Glomerular endothelial cell (primary cell): ENCODE measurements at regions not wholly inside any gene's neighbourhood (a gene's known extent, or its start where the extent isn't known, plus 50 kb on each side); places are given as distances from the start of the nearest gene placed in this dataset.

Experiments
- DNase-seq: peaks from one replicate; pipeline ENCODE4 v3.0.0-alpha.2; 2011; ENCODE audit warnings: low read depth, low spot score; ENCODE audit errors: extremely low read depth

- DNase-seq = no peak
These were observed 795.5 kb upstream of the CDH2 start for GRCh38 chr18:28972333-28972907.

- no peak for DNase-seq
These were observed 786.6 kb upstream of the CDH2 start for GRCh38 chr18:28963481-28963880.

- no peak for DNase-seq
These were observed 784.8 kb upstream of the CDH2 start for GRCh38 chr18:28961669-28962228.

GRCh38 chr18:28960146-28960545, 783.2 kb upstream of the CDH2 start:
- no peak for DNase-seq

GRCh38 chr18:28952339-28952738, 775.4 kb upstream of the CDH2 start:
- no peak for DNase-seq

GRCh38 chr18:28947900-28948299, 771.0 kb upstream of the CDH2 start:
- DNase-seq = no peak

- no peak for DNase-seq
These were observed 769.5 kb upstream of the CDH2 start for GRCh38 chr18:28946471-28946870.

GRCh38 chr18:28922936-28923335, 746.0 kb upstream of the CDH2 start:
- no peak for DNase-seq

GRCh38 chr18:28916456-28916855, 739.5 kb upstream of the CDH2 start:
- DNase-seq = no peak

GRCh38 chr18:28905509-28905908, 728.6 kb upstream of the CDH2 start:
- peak; percentile 18 for DNase-seq

- DNase-seq = no peak
These were observed 727.9 kb upstream of the CDH2 start for GRCh38 chr18:28904789-28905364.

- DNase-seq = no peak
These were observed 726.4 kb upstream of the CDH2 start for GRCh38 chr18:28903306-28903705.

GRCh38 chr18:28890791-28891190, 713.9 kb upstream of the CDH2 start:
- no peak for DNase-seq

- no peak for DNase-seq
These were observed 707.4 kb upstream of the CDH2 start for GRCh38 chr18:28884304-28884703.

GRCh38 chr18:28880856-28881255, 703.9 kb upstream of the CDH2 start:
- DNase-seq = no peak

GRCh38 chr18:28875059-28875458, 698.1 kb upstream of the CDH2 start:
- DNase-seq = no peak

GRCh38 chr18:28863396-28863795, 686.5 kb upstream of the CDH2 start:
- DNase-seq = no peak

- no peak for DNase-seq
These were observed 681.3 kb upstream of the CDH2 start for GRCh38 chr18:28858248-28858647.

- DNase-seq = no peak
These were observed 679.1 kb upstream of the CDH2 start for GRCh38 chr18:28855989-28856388.

GRCh38 chr18:28855524-28855923, 678.6 kb upstream of the CDH2 start:
- no peak for DNase-seq

GRCh38 chr18:28854964-28855363, 678.0 kb upstream of the CDH2 start:
- DNase-seq = no peak

GRCh38 chr18:28846958-28847357, 670.0 kb upstream of the CDH2 start:
- no peak for DNase-seq

- no peak for DNase-seq
These were observed 660.2 kb upstream of the CDH2 start for GRCh38 chr18:28837100-28837499.
